Activated CD4-positive, alpha-beta T cell treated with anti-CD3 and anti-CD28 coated beads, Interleukin-2, amount 10 ng/mL, durations not matched to agents 7 days and 5 days (primary cell): ENCODE measurements at regions not wholly inside any gene's neighbourhood (a gene's known extent, or its start where the extent isn't known, plus 50 kb on each side); places are given as distances from the start of the nearest gene placed in this dataset.
"Not testable (repeated sequence)": the region's sequence is repeated elsewhere in the genome, so short reads cannot be mapped to it uniquely, and the experiment has no call there.

Source experiments
- CTCF ChIA-PET: fragments of 350-600 bp; sonication (Branson Sonifier 250); formaldehyde crosslinking; loops from one replicate; lab custom pipeline; 2021; ENCODE audit warnings: antibody characterized with exemption; lab: Charles Lee
- POLR2A ChIA-PET: fragments of 350-600 bp; sonication (Branson Sonifier 250); formaldehyde crosslinking; loops from one replicate; lab custom pipeline; 2021; ENCODE audit warnings: antibody characterized with exemption; lab: Charles Lee
- DNase-seq: peaks from one replicate; pipeline ENCODE4 v3.0.0-alpha.2; 2020
- H3K27ac Mint-ChIP-seq: one replicate; pipeline ENCODE4 v1.8.0; 2021; ENCODE audit warnings: mild to moderate bottlenecking, moderate library complexity, mixed read lengths
- H3K27me3 Mint-ChIP-seq: one replicate; pipeline ENCODE4 v1.8.0; 2021; ENCODE audit warnings: mixed read lengths
- H3K36me3 Mint-ChIP-seq: one replicate; pipeline ENCODE4 v1.8.0; 2021; ENCODE audit warnings: low read depth, mixed read lengths
- H3K4me1 Mint-ChIP-seq: one replicate; pipeline ENCODE4 v1.8.0; 2021; ENCODE audit warnings: mixed read lengths
- H3K4me3 Mint-ChIP-seq: one replicate; pipeline ENCODE4 v1.8.0; 2021; ENCODE audit warnings: mild to moderate bottlenecking, moderate library complexity, mixed read lengths
- H3K9me3 Mint-ChIP-seq: one replicate; pipeline ENCODE4 v1.8.0; 2021; ENCODE audit warnings: mixed read lengths

GRCh38 chr5:85994653-85995052 is 623.1 kb upstream of the COX7C start:
- CTCF ChIA-PET, H3K4me1 Mint-ChIP-seq, H3K27ac Mint-ChIP-seq, DNase-seq, H3K27me3 Mint-ChIP-seq, H3K4me3 Mint-ChIP-seq, POLR2A ChIA-PET, H3K36me3 Mint-ChIP-seq: not testable (repeated sequence)
- peaks cover 14% of the 10 kb centered on the region for H3K9me3 Mint-ChIP-seq

GRCh38 chr5:85998656-85999055 is 619.1 kb upstream of the COX7C start:
- POLR2A ChIA-PET: no interaction called here
- H3K4me1 Mint-ChIP-seq: no peaks in the 10 kb centered on the region
- H3K4me3 Mint-ChIP-seq: no peak overlapping the region
- peaks cover 4% of the 10 kb centered on the region for H3K9me3 Mint-ChIP-seq
- CTCF ChIA-PET: no interaction called here
- no peak for DNase-seq
- no peaks in the 10 kb centered on the region for H3K36me3 Mint-ChIP-seq
- H3K27ac Mint-ChIP-seq: no peak overlapping the region
- no peaks in the 10 kb centered on the region for H3K27me3 Mint-ChIP-seq

GRCh38 chr5:86008293-86008692 is 609.4 kb upstream of the COX7C start:
- Mint-ChIP-seq H3K27ac (no peak overlapping the region), H3K4me1 (no peaks in the 10 kb centered on the region), H3K4me3 (no peak overlapping the region), H3K36me3 (no peaks in the 10 kb centered on the region), H3K27me3 (no peaks in the 10 kb centered on the region), H3K9me3 (peaks cover 11% of the 10 kb centered on the region)
- ChIA-PET POLR2A (no interaction called here), CTCF (interaction anchor here (0.6 kb wide), 2 partner anchors 18 to 309 kb away, joined by 4 to 5 read pairs; no protein-coding TSS in a partner anchor)
- no peak for DNase-seq

GRCh38 chr5:86008704-86009103 is 609.0 kb upstream of the COX7C start:
- Mint-ChIP-seq H3K27me3 (no peaks in the 10 kb centered on the region), H3K27ac (no peak overlapping the region), H3K4me3 (no peak overlapping the region), H3K9me3 (peaks cover 11% of the 10 kb centered on the region), H3K36me3 (no peaks in the 10 kb centered on the region), H3K4me1 (no peaks in the 10 kb centered on the region)
- CTCF ChIA-PET: interaction anchor here (0.6 to 0.7 kb wide), 3 partner anchors 19 to 308 kb away, joined by 3 to 5 read pairs (median 4); no protein-coding TSS in a partner anchor
- DNase-seq: no peak
- POLR2A ChIA-PET: no interaction called here

- no peaks in the 10 kb centered on the region for H3K27me3 Mint-ChIP-seq
- CTCF ChIA-PET: no interaction called here
These were observed 605.8 kb upstream of the COX7C start for GRCh38 chr5:86011937-86012336.

GRCh38 chr5:86029308-86029707 is 588.4 kb upstream of the COX7C start:
- ChIA-PET POLR2A (no interaction called here), CTCF (no interaction called here)
- Mint-ChIP-seq H3K27me3 (no peaks in the 10 kb centered on the region), H3K9me3 (peaks cover 1% of the 10 kb centered on the region), H3K4me1 (no peaks in the 10 kb centered on the region), H3K4me3 (no peak overlapping the region), H3K36me3 (no peaks in the 10 kb centered on the region), H3K27ac (no peak overlapping the region)
- no peak for DNase-seq

More at GRCh38 chr5:86011937-86012336, 605.8 kb upstream of the COX7C start:
- H3K4me1 Mint-ChIP-seq: no peaks in the 10 kb centered on the region
- H3K36me3 Mint-ChIP-seq: no peaks in the 10 kb centered on the region
- no peak for DNase-seq
- POLR2A ChIA-PET: no interaction called here
- H3K9me3 Mint-ChIP-seq: peaks cover 11% of the 10 kb centered on the region
- H3K4me3 Mint-ChIP-seq: no peak overlapping the region
- H3K27ac Mint-ChIP-seq: no peak overlapping the region

GRCh38 chr5:86030753-86031152 is 587.0 kb upstream of the COX7C start:
- Mint-ChIP-seq H3K27ac (no peak overlapping the region), H3K9me3 (peaks cover 1% of the 10 kb centered on the region), H3K27me3 (no peaks in the 10 kb centered on the region), H3K4me3 (no peak overlapping the region), H3K4me1 (no peaks in the 10 kb centered on the region), H3K36me3 (no peaks in the 10 kb centered on the region)
- no peak for DNase-seq
- ChIA-PET CTCF (no interaction called here), POLR2A (no interaction called here)

- CTCF ChIA-PET: no interaction called here
- H3K4me1 Mint-ChIP-seq: no peaks in the 10 kb centered on the region
- no peak overlapping the region for H3K27ac Mint-ChIP-seq
- peaks cover 3% of the 10 kb centered on the region for H3K9me3 Mint-ChIP-seq
- no peaks in the 10 kb centered on the region for H3K27me3 Mint-ChIP-seq
- H3K36me3 Mint-ChIP-seq: no peaks in the 10 kb centered on the region
- H3K4me3 Mint-ChIP-seq: no peak overlapping the region
- POLR2A ChIA-PET: no interaction called here
- DNase-seq: no peak
These were observed 579.2 kb upstream of the COX7C start for GRCh38 chr5:86038566-86038965.

GRCh38 chr5:86039351-86039750 is 578.4 kb upstream of the COX7C start:
- Mint-ChIP-seq H3K27ac (no peak overlapping the region), H3K27me3 (no peaks in the 10 kb centered on the region), H3K4me3 (no peak overlapping the region), H3K4me1 (no peaks in the 10 kb centered on the region), H3K9me3 (peaks cover 3% of the 10 kb centered on the region), H3K36me3 (no peaks in the 10 kb centered on the region)
- DNase-seq: no peak
- ChIA-PET POLR2A (no interaction called here), CTCF (no interaction called here)

- CTCF ChIA-PET: no interaction called here
- no peak overlapping the region for H3K27ac Mint-ChIP-seq
- POLR2A ChIA-PET: no interaction called here
- H3K9me3 Mint-ChIP-seq: no peaks in the 10 kb centered on the region
- no peaks in the 10 kb centered on the region for H3K27me3 Mint-ChIP-seq
- no peaks in the 10 kb centered on the region for H3K4me1 Mint-ChIP-seq
- H3K36me3 Mint-ChIP-seq: no peaks in the 10 kb centered on the region
- DNase-seq: no peak
- no peak overlapping the region for H3K4me3 Mint-ChIP-seq
These were observed 547.0 kb upstream of the COX7C start for GRCh38 chr5:86070719-86071118.

- H3K36me3 Mint-ChIP-seq: no peaks in the 10 kb centered on the region
- POLR2A ChIA-PET: no interaction called here
- CTCF ChIA-PET: no interaction called here
- no peak overlapping the region for H3K27ac Mint-ChIP-seq
- no peak overlapping the region for H3K4me3 Mint-ChIP-seq
- H3K4me1 Mint-ChIP-seq: no peaks in the 10 kb centered on the region
- DNase-seq: no peak
- no peaks in the 10 kb centered on the region for H3K27me3 Mint-ChIP-seq
- peaks cover 2% of the 10 kb centered on the region for H3K9me3 Mint-ChIP-seq
These were observed 543.4 kb upstream of the COX7C start for GRCh38 chr5:86074297-86074696.

GRCh38 chr5:86075139-86075538 is 542.6 kb upstream of the COX7C start:
- no peaks in the 10 kb centered on the region for H3K4me1 Mint-ChIP-seq
- DNase-seq: no peak
- H3K4me3 Mint-ChIP-seq: no peak overlapping the region
- ChIA-PET CTCF (no interaction called here), POLR2A (no interaction called here)
- no peaks in the 10 kb centered on the region for H3K36me3 Mint-ChIP-seq
- no peaks in the 10 kb centered on the region for H3K27me3 Mint-ChIP-seq
- H3K27ac Mint-ChIP-seq: no peak overlapping the region
- peaks cover 6% of the 10 kb centered on the region for H3K9me3 Mint-ChIP-seq

- Mint-ChIP-seq H3K27ac (no peak overlapping the region), H3K4me1 (no peaks in the 10 kb centered on the region), H3K36me3 (no peaks in the 10 kb centered on the region), H3K4me3 (no peak overlapping the region), H3K27me3 (no peaks in the 10 kb centered on the region), H3K9me3 (no peaks in the 10 kb centered on the region)
- POLR2A ChIA-PET: no interaction called here
- CTCF ChIA-PET: no interaction called here
- DNase-seq: no peak
These were observed 522.6 kb upstream of the COX7C start for GRCh38 chr5:86095092-86095491.

- CTCF ChIA-PET: interaction anchor here (0.6 kb wide), 1 partner anchor 343 kb away, joined by 3 read pairs; no protein-coding TSS in a partner anchor
- no peaks in the 10 kb centered on the region for H3K36me3 Mint-ChIP-seq
- no peaks in the 10 kb centered on the region for H3K9me3 Mint-ChIP-seq
- no peaks in the 10 kb centered on the region for H3K27me3 Mint-ChIP-seq
- POLR2A ChIA-PET: no interaction called here
- no peak for DNase-seq
- no peaks in the 10 kb centered on the region for H3K4me1 Mint-ChIP-seq
- no peak overlapping the region for H3K27ac Mint-ChIP-seq
- no peak overlapping the region for H3K4me3 Mint-ChIP-seq
These were observed 515.8 kb upstream of the COX7C start for GRCh38 chr5:86101966-86102365.
